ENCODE measurements at regions not wholly inside any gene's neighbourhood (a gene's known extent, or its start where the extent isn't known, plus 50 kb on each side); places are given as distances from the start of the nearest gene placed in this dataset.

- no peak for TF ChIP-seq MAFK (IDR thresholded peaks at IDR 0.05; ENCODE audit: low read depth, low read length)
- TF ChIP-seq, protein P1, sequence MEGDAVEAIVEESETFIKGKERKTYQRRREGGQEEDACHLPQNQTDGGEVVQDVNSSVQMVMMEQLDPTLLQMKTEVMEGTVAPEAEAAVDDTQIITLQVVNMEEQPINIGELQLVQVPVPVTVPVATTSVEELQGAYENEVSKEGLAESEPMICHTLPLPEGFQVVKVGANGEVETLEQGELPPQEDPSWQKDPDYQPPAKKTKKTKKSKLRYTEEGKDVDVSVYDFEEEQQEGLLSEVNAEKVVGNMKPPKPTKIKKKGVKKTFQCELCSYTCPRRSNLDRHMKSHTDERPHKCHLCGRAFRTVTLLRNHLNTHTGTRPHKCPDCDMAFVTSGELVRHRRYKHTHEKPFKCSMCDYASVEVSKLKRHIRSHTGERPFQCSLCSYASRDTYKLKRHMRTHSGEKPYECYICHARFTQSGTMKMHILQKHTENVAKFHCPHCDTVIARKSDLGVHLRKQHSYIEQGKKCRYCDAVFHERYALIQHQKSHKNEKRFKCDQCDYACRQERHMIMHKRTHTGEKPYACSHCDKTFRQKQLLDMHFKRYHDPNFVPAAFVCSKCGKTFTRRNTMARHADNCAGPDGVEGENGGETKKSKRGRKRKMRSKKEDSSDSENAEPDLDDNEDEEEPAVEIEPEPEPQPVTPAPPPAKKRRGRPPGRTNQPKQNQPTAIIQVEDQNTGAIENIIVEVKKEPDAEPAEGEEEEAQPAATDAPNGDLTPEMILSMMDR (conservative IDR thresholded peaks at IDR 0.05; ENCODE audit: low read depth, low read length), result no peak
- no peak for TF ChIP-seq USF2 (IDR thresholded peaks at IDR 0.05; ENCODE audit: low read depth, low read length)
- TF ChIP-seq POLR2A (IDR thresholded peaks at IDR 0.05; ENCODE audit: low read depth, low read length), result no peak
- TF ChIP-seq RFX5 (IDR thresholded peaks at IDR 0.05; ENCODE audit: low read depth, low read length), result no peak
- TF ChIP-seq SMC3 (IDR thresholded peaks at IDR 0.05; ENCODE audit: low read depth, low read length), result no peak
- no peak for TF ChIP-seq RAD21 (IDR thresholded peaks at IDR 0.05; ENCODE audit: low read length)
- no peak for TF ChIP-seq CHD1 (IDR thresholded peaks at IDR 0.05; ENCODE audit: low read depth, low read length)
- no peak for TF ChIP-seq MXI1 (IDR thresholded peaks at IDR 0.05; ENCODE audit: borderline replicate concordance, low read depth, low read length)
- no peak for TF ChIP-seq MAZ (IDR thresholded peaks at IDR 0.05; ENCODE audit: borderline replicate concordance, low read depth, low read length)
Measured at GRCh38 chr4:136383082-136383481, 1149.2 kb downstream of the PCDH18 start.

Measured in IMR-90 (cell line).